Endodermal cell (in vitro differentiated cells): ENCODE measurements at regions not wholly inside any gene's neighbourhood (a gene's known extent, or its start where the extent isn't known, plus 50 kb on each side); places are given as distances from the start of the nearest gene placed in this dataset.

Experiments
- DNase-seq: peaks from one replicate; pipeline ENCODE4 v3.0.0-alpha.2; 2017
- H3K27ac ChIP-seq: 2 replicates; pipeline ENCODE4 v1.5.1; 2013; ENCODE audit warnings: mild to moderate bottlenecking, low read depth, low read length, moderate library complexity
- H3K27me3 ChIP-seq: 2 replicates; pipeline ENCODE4 v1.6.1; 2013; ENCODE audit warnings: mild to moderate bottlenecking, low read length, moderate library complexity; ENCODE audit not compliant: insufficient read depth, control insufficient read depth, poor library complexity, severe bottlenecking
- H3K36me3 ChIP-seq: 2 replicates; pipeline ENCODE4 v1.7.0; 2013; ENCODE audit warnings: mild to moderate bottlenecking, low read length, moderate library complexity; ENCODE audit not compliant: control insufficient read depth, insufficient read depth
- H3K4me1 ChIP-seq: one replicate; pipeline ENCODE4 v1.7.0; 2013; ENCODE audit warnings: low read length; ENCODE audit not compliant: control insufficient read depth, insufficient read depth
- H3K4me3 ChIP-seq: 2 replicates; pipeline ENCODE4 v1.5.1; 2013; ENCODE audit warnings: mild to moderate bottlenecking, low read length, moderate library complexity
- H3K9ac ChIP-seq: 2 replicates; pipeline ENCODE4 v1.6.1; 2013; ENCODE audit warnings: mild to moderate bottlenecking, low read length, moderate library complexity; ENCODE audit not compliant: poor library complexity, severe bottlenecking; ENCODE audit errors: extremely low read depth
- H3K9me3 ChIP-seq: 2 replicates; pipeline ENCODE4 v1.6.1; 2013; ENCODE audit warnings: mild to moderate bottlenecking, low read length, moderate library complexity; ENCODE audit not compliant: control insufficient read depth
- H3K27ac Mint-ChIP-seq: 2 replicates; pipeline ENCODE4 v1.8.0; 2020; ENCODE audit warnings: mixed read lengths
- H3K27me3 Mint-ChIP-seq: 2 replicates; pipeline ENCODE4 v1.8.0; 2021; ENCODE audit warnings: mild to moderate bottlenecking, mixed read lengths; ENCODE audit not compliant: insufficient read depth
- H3K36me3 Mint-ChIP-seq: 2 replicates; pipeline ENCODE4 v1.8.0; 2020; ENCODE audit warnings: low read depth, mixed read lengths
- H3K4me1 Mint-ChIP-seq: 2 replicates; pipeline ENCODE4 v1.8.0; 2020; ENCODE audit warnings: mixed read lengths
- H3K4me3 Mint-ChIP-seq: 2 replicates; pipeline ENCODE4 v1.8.0; 2020; ENCODE audit warnings: mild to moderate bottlenecking, moderate library complexity, mixed read lengths
- H3K9me3 Mint-ChIP-seq: 2 replicates; pipeline ENCODE4 v1.8.0; 2020; ENCODE audit warnings: mild to moderate bottlenecking, mixed read lengths
- WGBS, 2 experiments: methylation state at CpG; one replicate each; pipeline versions ENCODE4 v1.1.5 to v1.1.7; 2013; ENCODE audit warnings: missing lambda C conversion rate in 2 of 2, mixed read lengths in 1 of 2; ENCODE audit not compliant: insufficient coverage in 1 of 2, insufficient read length in 1 of 2; 5-methylcytosine and 5-hydroxymethylcytosine counted together
- TF ChIP-seq, protein P1 (sequence below): fragments of 200-600 bp; sonication (generic); conservative IDR thresholded peaks from 2 replicates; pipeline ENCODE4 v1.5.0; 2021; ENCODE audit warnings: antibody characterized with exemption, mild to moderate bottlenecking

DNA sequence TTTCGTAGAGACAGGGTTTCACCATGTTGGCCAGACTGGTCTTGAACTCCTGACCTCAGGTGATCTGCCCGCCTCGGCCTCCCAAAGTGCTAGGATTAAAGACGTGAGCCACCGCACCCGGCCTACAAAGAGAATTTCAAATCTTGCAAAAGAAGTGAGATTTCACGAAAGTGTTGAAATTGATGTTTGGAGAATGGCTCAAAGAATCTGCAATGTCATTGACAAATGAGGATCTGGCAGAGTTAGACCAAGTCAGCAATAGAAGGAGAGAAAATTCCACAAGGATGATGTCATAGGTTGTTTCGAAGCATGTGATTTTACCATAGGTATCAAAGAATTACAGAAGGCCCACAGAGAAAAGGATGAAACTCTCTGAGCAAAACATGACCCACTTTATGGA lies 71.7 kb downstream of the LYZL2 start:
- Mint-ChIP-seq H3K27ac (peak overlapping the region; percentile 94), H3K4me3 (no peak overlapping the region), H3K27me3 (no peaks in the 10 kb centered on the region), H3K9me3 (peaks cover 2% of the 10 kb centered on the region), H3K36me3 (no peaks in the 10 kb centered on the region), H3K4me1 (peaks cover 32% of the 10 kb centered on the region)
- H3K9ac ChIP-seq = peak overlapping the region; percentile 52
- H3K9me3 ChIP-seq = no peaks in the 10 kb centered on the region
- H3K27me3 ChIP-seq = no peaks in the 10 kb centered on the region
- no peaks in the 10 kb centered on the region for H3K36me3 ChIP-seq
- no peak overlapping the region for H3K4me3 ChIP-seq
- WGBS, 2 experiments = 46 to 51% methylated on average over 8 of the region's 8 CpGs
- TF ChIP-seq, protein P1, sequence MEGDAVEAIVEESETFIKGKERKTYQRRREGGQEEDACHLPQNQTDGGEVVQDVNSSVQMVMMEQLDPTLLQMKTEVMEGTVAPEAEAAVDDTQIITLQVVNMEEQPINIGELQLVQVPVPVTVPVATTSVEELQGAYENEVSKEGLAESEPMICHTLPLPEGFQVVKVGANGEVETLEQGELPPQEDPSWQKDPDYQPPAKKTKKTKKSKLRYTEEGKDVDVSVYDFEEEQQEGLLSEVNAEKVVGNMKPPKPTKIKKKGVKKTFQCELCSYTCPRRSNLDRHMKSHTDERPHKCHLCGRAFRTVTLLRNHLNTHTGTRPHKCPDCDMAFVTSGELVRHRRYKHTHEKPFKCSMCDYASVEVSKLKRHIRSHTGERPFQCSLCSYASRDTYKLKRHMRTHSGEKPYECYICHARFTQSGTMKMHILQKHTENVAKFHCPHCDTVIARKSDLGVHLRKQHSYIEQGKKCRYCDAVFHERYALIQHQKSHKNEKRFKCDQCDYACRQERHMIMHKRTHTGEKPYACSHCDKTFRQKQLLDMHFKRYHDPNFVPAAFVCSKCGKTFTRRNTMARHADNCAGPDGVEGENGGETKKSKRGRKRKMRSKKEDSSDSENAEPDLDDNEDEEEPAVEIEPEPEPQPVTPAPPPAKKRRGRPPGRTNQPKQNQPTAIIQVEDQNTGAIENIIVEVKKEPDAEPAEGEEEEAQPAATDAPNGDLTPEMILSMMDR = no peak
- H3K27ac ChIP-seq = peak overlapping the region; percentile 19
- no peak for DNase-seq
- H3K4me1 ChIP-seq = peaks cover 11% of the 10 kb centered on the region

DNA sequence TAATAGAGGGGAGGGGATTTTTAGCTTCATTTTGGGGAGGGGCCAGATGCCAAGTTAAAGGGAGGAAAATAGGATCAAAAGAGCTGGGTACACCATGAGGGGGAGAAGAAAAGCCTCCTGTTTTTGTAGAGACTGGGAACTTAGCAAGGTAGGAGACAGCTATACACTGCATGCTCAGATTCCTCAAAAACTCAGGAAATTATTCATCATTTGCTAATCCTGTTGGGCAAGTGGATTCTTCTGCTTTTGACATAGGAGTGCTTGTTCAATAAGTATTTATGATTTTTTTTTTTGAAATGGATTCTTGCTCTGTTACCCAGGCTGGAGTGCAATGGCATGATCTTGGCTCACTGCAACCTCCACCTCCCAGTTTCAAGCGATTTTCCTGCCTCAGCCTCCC lies 73.4 kb downstream of the LYZL2 start:
- H3K9me3 ChIP-seq = no peaks in the 10 kb centered on the region
- no peak overlapping the region for H3K27ac Mint-ChIP-seq
- 93 to 100% methylated on average over 1 of the region's 1 CpG for WGBS, 2 experiments
- no peaks in the 10 kb centered on the region for H3K36me3 Mint-ChIP-seq
- H3K4me3 Mint-ChIP-seq = no peak overlapping the region
- no peak for DNase-seq
- H3K27me3 ChIP-seq = no peaks in the 10 kb centered on the region
- no peak overlapping the region for H3K4me3 ChIP-seq
- TF ChIP-seq, protein P1 = no peak
- peaks cover 34% of the 10 kb centered on the region for H3K4me1 Mint-ChIP-seq
- no peaks in the 10 kb centered on the region for H3K36me3 ChIP-seq
- H3K27me3 Mint-ChIP-seq = no peaks in the 10 kb centered on the region
- H3K9ac ChIP-seq = no peak overlapping the region
- peaks cover 11% of the 10 kb centered on the region for H3K4me1 ChIP-seq
- peaks cover 2% of the 10 kb centered on the region for H3K9me3 Mint-ChIP-seq
- no peak overlapping the region for H3K27ac ChIP-seq

DNA sequence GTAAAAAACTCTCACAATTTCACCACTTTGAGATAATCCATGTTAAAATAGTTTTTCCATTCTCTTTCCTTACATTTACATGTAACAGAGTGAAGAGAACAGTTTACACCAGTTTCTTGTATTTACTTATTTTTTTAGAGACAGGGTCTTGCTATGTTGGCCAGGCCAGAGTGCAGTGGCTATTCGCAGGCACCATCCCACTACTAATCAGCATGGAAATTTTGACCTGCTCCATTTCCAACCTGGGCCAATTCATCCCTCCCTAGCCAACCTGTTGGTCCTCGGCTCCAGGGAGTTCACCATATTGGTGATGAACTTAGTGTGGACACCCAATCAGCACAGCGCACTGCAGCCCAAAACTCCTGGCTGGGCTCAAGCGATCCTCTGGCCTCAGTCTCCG lies 74.1 kb downstream of the LYZL2 start:
- H3K27ac Mint-ChIP-seq = no peak overlapping the region
- H3K9me3 Mint-ChIP-seq = peaks cover 2% of the 10 kb centered on the region
- H3K27me3 Mint-ChIP-seq = no peaks in the 10 kb centered on the region
- H3K36me3 Mint-ChIP-seq = no peaks in the 10 kb centered on the region
- H3K27me3 ChIP-seq = no peaks in the 10 kb centered on the region
- H3K27ac ChIP-seq = no peak overlapping the region
- H3K4me3 Mint-ChIP-seq = no peak overlapping the region
- H3K36me3 ChIP-seq = no peaks in the 10 kb centered on the region
- no peak for DNase-seq
- WGBS, 2 experiments = 83% methylated on average over 3 to 5 of the region's 5 CpGs
- TF ChIP-seq, protein P1 = no peak
- peaks cover 11% of the 10 kb centered on the region for H3K4me1 ChIP-seq
- H3K4me3 ChIP-seq = no peak overlapping the region
- no peaks in the 10 kb centered on the region for H3K9me3 ChIP-seq
- H3K9ac ChIP-seq = no peak overlapping the region
- peaks cover 30% of the 10 kb centered on the region for H3K4me1 Mint-ChIP-seq
